GM19452 (cell line): ENCODE measurements at regions not wholly inside any gene's neighbourhood (a gene's known extent, or its start where the extent isn't known, plus 50 kb on each side); places are given as distances from the start of the nearest gene placed in this dataset.
"Not testable (repeated sequence)": the region's sequence is repeated elsewhere in the genome, so short reads cannot be mapped to it uniquely, and the experiment has no call there.

Source experiments
- ATAC-seq: cut with Tn5 transposase; IDR thresholded peaks from one replicate; pipeline ENCODE4 v1.9.1; 2021; ENCODE audit not compliant: unreplicated experiment

DNA sequence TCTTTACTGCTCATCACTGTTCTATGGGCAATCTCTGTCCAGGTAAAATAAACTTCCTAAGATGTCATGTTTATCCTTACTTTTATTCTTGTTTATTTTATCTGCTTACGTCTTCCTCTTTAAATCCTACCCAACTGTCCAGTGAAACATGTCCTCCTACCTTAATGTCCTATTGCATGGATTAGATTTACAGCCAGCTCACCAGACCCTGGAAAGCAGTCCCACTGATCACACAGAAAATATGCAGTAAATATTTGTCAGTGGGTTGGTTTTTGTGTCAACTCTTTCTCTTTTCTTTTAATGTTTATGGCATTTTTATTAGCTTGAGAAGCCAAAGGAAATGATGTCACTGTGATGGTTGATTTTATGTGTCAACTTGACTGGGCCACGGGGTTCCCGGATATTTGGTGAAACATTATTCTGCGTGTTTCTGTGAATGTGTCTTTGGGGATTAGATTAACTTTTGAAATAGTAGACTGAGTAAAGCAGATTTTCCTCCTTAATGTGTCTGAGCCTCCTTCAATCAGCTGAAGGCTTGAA lies 258.3 kb downstream of the SRGAP2C start:
- ATAC-seq, result no peak

DNA sequence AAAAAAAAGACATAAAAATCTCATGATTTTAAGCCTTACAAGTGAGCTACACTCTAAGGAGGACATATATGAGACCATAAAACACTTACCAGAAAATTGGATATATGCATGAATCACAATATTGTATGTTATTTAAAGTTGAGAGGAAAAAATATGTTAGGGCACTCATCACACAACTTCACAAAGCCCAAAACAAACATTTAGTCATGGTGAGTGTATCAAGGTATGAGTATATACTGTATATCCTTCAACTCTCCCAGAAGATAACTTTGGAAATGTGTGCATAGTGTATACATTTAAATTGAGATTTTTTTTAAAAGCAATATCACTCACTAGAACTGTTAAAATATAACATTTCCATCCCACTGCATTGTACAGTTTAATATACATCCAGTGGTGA lies 259.3 kb downstream of the SRGAP2C start:
- no peak for ATAC-seq

DNA sequence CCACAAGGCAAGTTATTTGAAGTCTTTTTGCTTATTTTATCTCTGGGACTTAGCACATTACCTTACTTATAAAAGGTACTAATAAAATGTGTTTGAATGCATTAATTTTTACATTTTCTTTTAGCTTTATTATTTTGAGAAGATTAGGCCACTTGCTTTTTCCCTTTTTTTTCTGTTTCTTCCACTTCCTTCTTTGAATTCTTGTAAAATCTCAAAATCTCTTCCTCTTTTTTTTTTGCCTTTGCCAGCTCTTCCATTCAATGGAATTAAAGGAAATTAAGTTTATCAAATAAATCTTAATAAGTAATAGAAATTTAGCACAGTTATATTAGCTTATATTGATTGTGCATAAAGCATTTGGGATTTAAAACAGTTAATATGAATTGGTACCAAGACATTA lies 260.9 kb downstream of the SRGAP2C start:
- ATAC-seq, result no peak

DNA sequence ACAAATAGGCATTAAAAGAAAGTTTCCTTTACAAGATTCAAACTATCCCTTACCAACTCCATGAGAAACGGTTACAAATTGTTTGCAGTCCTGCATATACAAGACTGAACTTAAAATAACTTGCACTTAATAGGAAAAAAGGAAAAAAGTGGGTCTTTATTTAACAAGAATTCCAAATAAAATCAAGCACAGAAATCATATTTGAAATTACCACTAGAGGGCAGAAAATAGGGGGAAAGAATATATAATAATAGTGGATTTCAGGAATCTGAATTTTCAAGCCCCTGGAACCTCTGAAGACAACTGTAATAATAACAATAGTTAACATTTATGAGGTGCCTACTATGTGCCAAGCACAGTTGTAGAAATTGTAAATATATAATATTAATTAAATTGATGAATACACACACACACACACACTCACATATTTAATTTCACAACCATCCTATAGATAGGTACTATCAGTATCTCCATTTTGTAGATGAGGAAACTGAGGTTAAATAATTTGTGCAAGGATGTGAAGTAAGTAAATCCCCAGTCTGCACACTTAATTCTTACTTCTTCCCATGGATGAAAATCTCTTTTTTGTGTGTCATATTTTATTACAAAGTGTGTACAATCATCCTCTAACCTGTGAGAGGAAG lies 262.6 kb downstream of the SRGAP2C start:
- not testable (repeated sequence) for ATAC-seq

DNA sequence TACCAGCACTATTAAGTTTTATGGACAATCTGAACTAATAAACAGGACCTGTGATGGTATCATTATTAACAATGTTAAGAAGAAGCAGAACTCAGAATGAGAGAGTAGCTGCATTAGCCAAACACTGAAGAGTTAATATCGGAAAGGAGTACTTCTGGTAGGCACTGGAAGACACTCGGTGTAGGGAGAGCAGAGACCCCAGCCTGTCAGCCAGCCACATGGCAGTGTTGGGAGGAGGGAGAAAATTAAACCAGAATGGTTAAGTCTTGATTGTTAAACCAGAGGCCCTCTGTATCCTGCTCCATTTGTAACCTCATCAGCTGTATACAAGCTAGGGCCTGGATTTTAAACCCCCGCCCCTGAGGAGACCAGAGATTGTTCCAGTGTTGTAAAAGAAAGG lies 263.3 kb downstream of the SRGAP2C start:
- not testable (repeated sequence) for ATAC-seq

DNA sequence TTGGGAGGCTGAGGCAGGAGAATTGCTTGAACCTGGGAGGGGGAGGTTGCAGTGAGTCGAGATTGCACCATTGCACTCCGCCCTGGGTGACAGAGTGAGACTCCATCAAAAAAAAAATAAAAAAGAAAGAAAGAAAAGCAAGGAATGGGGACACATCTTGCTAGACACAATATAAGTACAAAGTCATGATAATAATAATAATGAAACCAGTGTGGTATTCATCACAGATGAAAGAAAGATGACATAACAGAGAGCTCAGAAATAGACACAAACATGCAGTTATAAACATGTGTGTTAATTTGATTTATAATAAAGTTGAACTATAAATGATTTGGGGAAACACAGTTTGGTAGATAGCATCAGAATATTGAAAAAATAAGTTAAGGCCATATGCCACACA lies 264.1 kb downstream of the SRGAP2C start:
- ATAC-seq, result no peak

DNA sequence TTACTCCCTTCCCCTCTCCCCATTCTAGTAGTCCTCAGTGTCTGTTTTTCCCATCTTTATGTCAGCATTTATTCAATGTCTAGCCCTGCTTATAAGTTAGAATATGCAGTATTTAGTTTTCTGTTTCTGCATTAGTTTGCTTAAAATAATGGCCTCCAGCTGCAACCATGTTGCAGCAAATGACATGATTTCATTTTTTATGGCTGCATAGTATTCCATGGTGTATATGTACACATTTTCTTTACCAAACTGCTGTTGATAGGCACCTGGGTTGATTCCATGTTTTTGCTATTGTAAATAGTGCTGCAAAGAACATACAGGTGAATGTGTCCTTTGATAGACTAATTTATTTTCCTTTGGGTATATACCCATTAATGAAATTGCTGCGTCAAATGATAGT lies 267.7 kb downstream of the SRGAP2C start:
- ATAC-seq, result no peak

DNA sequence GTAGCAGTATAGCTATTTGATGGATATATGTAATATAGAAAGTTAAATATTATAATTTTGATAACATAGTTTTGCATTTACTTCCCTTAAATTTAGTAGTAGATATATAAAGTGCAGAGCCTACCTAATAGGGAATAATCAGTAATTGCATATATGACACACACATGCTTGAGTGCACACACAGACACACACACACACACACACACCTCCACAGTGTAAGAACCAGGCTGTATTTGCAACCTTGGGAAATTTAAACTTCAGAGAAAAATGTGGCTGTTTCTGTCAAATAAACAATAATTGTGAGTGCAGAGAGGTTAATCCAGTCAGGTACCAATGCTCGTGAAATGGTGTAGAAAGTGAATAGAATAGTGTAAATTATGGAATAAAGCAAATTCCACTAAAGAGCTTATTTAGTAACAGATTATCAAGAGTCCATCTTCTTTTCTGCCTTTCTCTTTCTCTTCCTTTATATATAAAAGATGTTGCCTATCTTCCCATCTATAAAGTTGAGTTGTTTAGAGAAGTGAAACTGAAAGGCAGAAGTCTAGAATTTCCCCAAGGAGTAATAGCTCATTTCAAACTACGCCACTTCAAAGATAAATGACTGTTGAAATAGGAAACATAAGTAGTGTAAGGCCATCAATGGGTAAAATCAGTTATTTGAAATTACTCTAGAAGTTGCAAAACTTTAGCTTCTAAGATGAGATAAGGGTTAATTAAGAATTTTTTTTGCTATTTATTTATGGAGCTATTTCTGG lies 273.7 kb downstream of the SRGAP2C start:
- peak; percentile 100 for ATAC-seq

DNA sequence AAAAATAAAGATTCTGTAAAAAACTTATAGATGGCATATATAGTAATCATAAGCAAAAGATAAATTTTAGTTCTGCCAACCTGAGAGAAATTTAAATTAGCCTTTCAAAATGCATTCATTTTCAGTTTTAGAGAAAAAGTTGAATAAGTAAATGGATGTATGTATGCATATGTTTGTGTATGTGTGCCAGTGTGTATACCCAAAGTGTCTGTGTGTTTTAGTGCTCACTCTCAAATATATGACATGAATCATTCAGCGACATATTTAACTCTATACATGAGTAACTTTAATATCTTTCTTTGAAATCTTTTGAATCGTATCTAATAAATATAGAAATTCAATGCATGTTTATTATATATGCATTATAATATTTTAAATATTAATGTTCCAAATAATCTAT lies 274.5 kb downstream of the SRGAP2C start:
- ATAC-seq, result no peak

DNA sequence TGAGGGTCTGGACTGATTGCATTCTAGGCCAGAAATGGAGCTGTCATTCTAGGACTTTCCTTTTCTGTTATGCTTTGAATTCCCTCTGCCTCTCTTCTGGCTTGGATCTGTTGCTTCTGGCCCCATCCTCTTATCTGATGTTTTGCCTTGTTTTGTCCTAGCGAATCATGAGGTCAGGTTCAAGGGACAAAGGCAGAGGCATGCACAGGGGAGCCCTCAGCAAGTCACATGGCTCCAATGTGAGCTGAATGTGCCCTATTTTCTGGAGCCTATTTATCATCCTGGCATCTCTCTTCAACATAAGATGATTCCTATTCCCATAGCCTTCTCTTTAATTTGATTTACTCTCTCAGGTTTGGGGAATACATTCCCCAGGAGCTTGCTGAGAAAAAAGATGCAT lies 284.6 kb downstream of the SRGAP2C start:
- not testable (repeated sequence) for ATAC-seq

DNA sequence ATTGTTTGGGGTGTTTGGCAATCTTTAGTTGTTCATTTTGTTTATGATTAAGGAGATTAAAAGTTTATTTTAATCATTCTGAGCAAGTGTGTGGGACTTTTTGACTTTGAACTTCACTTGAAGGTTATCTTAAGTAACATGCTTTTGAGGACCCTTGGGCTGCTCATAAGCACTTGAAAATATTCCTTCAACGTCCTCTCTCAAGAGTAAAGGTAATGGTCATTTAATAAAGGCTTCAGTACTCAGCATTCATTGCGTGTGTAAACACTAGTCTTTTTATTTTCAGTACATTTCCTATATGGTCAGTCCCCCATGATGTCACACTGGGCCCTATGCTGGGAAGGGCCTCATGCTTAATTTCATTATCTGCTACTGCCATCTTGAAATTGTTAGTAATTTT lies 285.6 kb downstream of the SRGAP2C start:
- not testable (repeated sequence) for ATAC-seq

DNA sequence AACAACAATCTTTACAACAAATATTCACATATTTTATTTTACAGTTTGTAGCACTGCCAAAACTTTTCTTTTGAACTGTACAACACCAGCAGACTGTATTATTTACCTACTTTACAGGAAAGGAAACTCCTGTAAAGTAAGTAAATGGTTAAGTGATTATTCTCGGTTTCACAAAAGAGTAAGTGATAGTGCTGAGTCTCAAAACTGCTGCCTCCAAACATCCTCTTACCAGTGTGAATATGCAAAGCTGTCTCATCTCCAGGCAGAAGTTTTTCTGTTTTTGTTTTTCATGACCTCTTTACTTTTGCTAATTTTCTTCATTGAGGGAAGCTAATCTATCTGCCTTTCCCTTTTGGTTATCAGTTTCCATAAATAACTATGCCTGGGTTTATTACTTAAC lies 286.7 kb downstream of the SRGAP2C start:
- peak; percentile 98 for ATAC-seq

DNA sequence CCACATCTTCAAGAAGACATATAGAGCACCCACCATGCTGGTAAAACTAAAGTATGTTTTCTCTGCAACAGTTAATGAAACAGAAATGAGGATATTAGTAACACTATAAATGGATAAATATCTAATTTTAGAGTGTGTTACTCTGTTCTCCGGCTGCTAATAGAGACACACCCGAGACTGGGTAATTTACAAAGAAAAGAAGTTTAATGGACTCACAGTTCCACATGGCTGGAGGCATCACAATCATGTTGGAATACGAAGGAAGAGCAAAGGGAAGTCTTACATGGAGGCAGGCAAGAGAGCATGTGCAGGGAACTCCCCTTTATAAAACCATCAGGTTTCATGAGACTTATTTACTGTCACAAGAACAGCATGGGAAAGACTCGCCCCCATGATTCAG lies 287.2 kb downstream of the SRGAP2C start:
- no peak for ATAC-seq

DNA sequence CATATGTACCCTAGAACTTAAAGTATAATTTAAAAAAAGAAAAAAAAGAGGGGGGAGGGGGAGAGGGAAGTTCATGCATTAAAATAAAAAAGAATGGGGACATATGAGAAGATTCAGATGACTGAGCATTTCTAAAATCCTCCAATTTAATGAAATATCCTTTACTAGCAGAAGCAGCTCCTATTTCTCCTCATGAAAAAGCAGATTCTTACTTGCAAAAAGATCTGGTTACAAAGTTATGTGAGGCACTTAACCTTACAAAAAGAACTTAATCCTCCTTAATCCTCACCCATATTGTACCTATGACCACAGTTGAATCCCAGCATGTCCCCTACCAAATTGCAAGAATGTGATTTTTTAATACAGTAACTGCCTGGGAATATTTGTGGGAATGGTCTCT lies 298.5 kb downstream of the SRGAP2C start:
- no peak for ATAC-seq

DNA sequence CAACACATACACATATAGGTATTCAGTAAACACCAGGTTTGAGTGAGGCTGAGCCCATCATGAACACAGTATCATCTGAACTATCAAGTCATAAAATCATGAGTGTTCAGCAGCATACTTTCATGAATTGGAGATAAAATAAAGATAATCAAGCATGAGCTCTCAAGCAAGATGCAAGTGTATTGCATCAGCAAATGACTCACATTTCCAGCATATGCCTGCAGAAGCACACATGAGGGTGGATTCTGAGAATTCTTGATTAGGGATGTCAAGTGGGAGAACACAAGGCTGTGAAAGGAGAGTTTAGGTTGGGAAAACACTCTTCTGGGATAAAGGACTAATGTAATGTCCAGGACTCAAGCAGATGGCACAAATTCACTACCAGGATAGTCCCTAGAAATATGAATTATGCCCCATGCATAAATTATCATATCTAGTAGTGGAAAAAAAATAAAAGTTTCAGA lies 299.2 kb downstream of the SRGAP2C start:
- ATAC-seq, result no peak

DNA sequence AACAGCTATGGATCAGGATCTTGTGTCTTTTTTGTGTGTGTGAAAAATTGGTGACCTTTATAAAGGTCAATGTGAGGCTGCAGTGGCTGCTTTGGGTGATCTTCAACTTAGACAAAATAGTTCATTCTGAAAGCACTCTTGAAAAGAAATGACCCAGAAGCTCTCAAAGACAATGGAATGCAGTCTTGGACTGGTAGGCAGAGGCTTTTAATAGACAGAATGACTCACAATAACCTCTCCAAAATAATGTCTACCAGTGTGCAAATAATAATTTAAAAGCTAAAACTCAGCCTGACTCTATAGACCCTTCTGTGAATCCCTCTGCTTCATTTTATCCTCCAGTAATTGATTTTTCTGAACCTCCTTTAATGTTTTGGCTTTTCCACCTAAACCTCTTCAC lies 310.0 kb downstream of the SRGAP2C start:
- not testable (repeated sequence) for ATAC-seq

DNA sequence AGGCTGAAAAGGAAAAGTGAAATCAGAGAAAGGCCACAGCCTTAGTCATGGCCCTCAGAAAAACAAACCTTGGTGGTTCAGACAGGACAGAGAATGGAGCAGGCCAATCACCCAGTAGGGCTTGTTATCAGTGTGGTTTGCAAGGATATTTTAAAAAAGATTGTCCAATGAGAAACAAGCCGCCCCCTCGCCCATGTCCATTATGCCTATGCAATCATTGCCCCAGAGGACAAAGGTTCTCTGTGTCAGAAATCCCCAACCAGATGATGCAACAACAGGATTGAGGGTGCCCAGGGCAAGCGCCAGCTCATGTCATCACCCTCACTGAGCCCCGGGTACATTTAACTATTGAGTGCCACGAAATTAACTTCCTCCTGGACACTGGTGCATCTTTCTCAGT lies 326.7 kb downstream of the SRGAP2C start:
- ATAC-seq, result not testable (repeated sequence)

DNA sequence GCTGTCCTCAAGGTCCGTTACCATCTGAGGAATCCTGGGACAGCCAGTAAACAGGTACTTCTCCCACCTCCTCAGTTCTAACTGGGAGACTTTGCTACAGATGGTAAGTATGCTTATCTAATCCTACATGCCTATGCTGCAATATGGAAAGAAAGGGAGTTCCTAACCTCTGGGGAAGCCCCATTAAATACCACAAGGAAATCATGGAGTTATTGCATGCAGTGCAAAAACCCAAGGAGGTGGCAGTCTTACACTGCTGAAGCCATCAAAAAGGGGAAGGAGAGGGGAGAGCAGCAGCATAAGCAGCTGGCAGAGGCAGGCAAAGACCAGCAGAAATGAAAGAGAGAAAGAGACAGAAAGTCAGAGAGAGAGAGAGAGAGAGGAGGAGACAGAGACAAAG lies 327.1 kb downstream of the SRGAP2C start:
- not testable (repeated sequence) for ATAC-seq

DNA sequence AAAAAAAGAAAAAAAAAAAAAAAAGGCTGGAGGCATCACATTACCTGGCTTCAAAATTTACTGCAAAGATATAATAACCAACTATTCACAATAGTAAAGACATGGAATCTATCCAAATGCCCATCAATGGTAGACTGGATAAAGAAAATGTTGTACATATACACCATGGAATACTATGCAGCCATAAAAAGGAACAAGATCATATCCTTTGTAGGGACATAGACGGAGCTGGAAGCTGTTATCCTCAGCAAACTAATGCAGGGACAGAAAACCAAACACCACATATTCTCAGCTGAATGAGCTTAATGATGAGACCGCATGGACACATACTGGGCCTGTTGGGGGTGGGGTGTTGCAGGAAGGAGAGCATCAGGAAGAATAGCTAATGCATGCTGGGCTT lies 330.5 kb downstream of the SRGAP2C start:
- no peak for ATAC-seq

DNA sequence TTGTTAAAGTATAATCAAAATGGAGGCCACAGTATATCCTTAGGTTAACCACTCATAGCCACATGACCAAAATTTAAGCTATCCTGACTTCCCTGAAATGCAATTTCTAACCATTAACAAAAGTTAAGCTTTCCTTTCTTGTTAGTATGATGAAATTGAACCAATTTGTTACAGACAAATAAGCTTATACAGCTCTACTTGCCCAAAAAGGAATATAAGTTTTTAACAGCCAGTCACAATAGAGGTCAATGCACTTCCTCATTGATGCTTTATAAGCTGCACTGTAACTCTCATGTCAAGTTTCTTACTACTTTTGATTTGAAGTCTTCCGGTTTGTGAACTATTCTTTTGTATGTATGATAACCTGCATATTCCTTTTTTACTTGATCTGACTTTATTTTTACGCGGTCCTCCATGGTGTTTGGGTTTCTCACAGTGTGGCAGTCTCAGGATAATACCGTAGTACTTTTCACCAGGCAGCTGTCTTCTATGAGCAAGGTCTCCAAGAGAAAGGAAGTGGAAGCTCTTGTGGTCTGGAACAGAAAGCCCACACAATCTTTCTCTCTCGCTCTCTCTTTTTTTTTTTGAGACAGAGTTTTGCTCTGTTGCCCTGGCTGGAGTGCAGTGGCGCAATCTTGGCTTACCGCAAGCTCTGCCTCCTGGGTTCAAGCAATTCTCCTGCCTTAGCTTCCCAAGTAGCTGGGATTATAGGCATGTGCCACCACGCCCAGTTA lies 331.6 kb downstream of the SRGAP2C start:
- peak; percentile 86 for ATAC-seq

DNA sequence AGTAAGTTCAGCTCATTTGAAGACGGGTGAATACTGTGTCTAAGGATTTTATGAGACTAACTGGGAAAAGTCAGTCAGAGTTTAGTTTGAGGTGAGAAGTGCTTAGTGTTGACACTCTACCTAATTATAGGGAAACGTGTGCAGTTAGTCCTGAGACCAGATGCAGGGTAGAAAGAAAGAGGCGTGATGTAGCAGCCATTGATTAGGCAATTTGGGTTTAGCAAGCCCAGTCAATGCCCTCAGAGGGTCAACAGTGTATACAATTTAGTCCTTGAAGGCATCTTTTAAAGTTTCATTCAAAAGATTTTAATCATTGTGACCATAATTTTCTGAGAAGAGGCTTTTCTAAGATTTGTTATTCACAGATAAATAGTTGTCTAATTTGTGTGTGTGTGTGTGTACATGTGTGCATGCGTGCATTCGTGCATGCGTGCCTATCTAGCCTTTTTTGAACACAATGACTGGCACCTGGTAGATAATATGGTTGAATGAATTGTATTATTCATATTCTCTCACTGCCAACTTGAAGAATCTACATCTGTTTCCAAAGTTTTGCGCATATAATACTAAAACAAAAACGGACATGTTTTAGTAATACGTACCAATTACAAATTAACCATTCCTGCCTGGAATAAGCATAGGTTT lies 332.9 kb downstream of the SRGAP2C start:
- no peak for ATAC-seq
